ENCODE measurements at regions not wholly inside any gene's neighbourhood (a gene's known extent, or its start where the extent isn't known, plus 50 kb on each side); places are given as distances from the start of the nearest gene placed in this dataset.

- no peak for DNase-seq (ENCODE audit: low read depth)
Measured at GRCh38 chr2:196360650-196361049, 189.3 kb upstream of the STK17B start.

- DNase-seq (ENCODE audit: low read depth): no peak
Measured at GRCh38 chr2:196361606-196362326, 190.4 kb upstream of the STK17B start.

- no peak for DNase-seq (ENCODE audit: low read depth)
Measured at GRCh38 chr2:196362973-196363549, 191.7 kb upstream of the STK17B start.

GRCh38 chr2:196365145-196365544 lies 193.8 kb upstream of the STK17B start:
- DNase-seq (ENCODE audit: low read depth): no peak

- no peak for DNase-seq (ENCODE audit: low read depth)
Measured at GRCh38 chr2:196365923-196366322, 194.5 kb upstream of the STK17B start.

- DNase-seq (ENCODE audit: low read depth): no peak
Measured at GRCh38 chr2:196367633-196368032, 196.3 kb upstream of the STK17B start.

GRCh38 chr2:196368546-196369225 lies 197.3 kb upstream of the STK17B start:
- no peak for DNase-seq (ENCODE audit: low read depth)

GRCh38 chr2:196369967-196370366 lies 198.6 kb upstream of the STK17B start:
- DNase-seq (ENCODE audit: low read depth): no peak

- no peak for DNase-seq (ENCODE audit: low read depth)
Measured at GRCh38 chr2:196370381-196370780, 199.0 kb upstream of the STK17B start.

- no peak for DNase-seq (ENCODE audit: low read depth)
Measured at GRCh38 chr2:196372276-196372809, 201.0 kb upstream of the STK17B start.

- DNase-seq (ENCODE audit: low read depth): no peak
Measured at GRCh38 chr2:196372811-196373664, 201.7 kb upstream of the STK17B start.

GRCh38 chr2:196376984-196377877 lies 205.9 kb upstream of the STK17B start:
- DNase-seq (ENCODE audit: low read depth): no peak

- DNase-seq (ENCODE audit: low read depth): no peak
Measured at GRCh38 chr2:196379600-196379999, 208.2 kb upstream of the STK17B start.

- DNase-seq (ENCODE audit: low read depth): no peak
Measured at GRCh38 chr2:196380098-196380497, 208.7 kb upstream of the STK17B start.

GRCh38 chr2:196380575-196380974 lies 209.2 kb upstream of the STK17B start:
- no peak for DNase-seq (ENCODE audit: low read depth)

GRCh38 chr2:196381464-196381863 lies 210.1 kb upstream of the STK17B start:
- no peak for DNase-seq (ENCODE audit: low read depth)

GRCh38 chr2:196383799-196384198 lies 212.4 kb upstream of the STK17B start:
- no peak for DNase-seq (ENCODE audit: low read depth)

GRCh38 chr2:196384729-196385128 lies 213.4 kb upstream of the STK17B start:
- DNase-seq (ENCODE audit: low read depth): no peak

- no peak for DNase-seq (ENCODE audit: low read depth)
Measured at GRCh38 chr2:196389670-196390069, 218.3 kb upstream of the STK17B start.

GRCh38 chr2:196390243-196391148 lies 219.1 kb upstream of the STK17B start:
- DNase-seq (ENCODE audit: low read depth): no peak
